ENCODE measurements at regions not wholly inside any gene's neighbourhood (a gene's known extent, or its start where the extent isn't known, plus 50 kb on each side); places are given as distances from the start of the nearest gene placed in this dataset.

- TF ChIP-seq CTCF (IDR thresholded peaks at IDR 0.05), result no peak
- Mint-ChIP-seq H3K4me1 (ENCODE audit: unreplicated experiment) (peaks cover 28% of the 10 kb centered on the region), H3K9me3 (ENCODE audit: unreplicated experiment) (peaks cover 13% of the 10 kb centered on the region), H3K27me3 (ENCODE audit: unreplicated experiment) (no peaks in the 10 kb centered on the region), H3K4me3 (ENCODE audit: unreplicated experiment) (no peak overlapping the region), H3K36me3 (ENCODE audit: unreplicated experiment) (peaks cover 9% of the 10 kb centered on the region), H3K27ac (ENCODE audit: unreplicated experiment) (no peak overlapping the region)
- DNase-seq (ENCODE audit: extremely low spot score, unreplicated experiment), result no peak
Observed at GRCh38 chr2:144323946-144324345, 196.0 kb downstream of the ZEB2 start.

GRCh38 chr2:144322379-144322778, 197.5 kb downstream of the ZEB2 start:
- TF ChIP-seq CTCF (IDR thresholded peaks at IDR 0.05), result no peak
- no peaks in the 10 kb centered on the region for H3K27me3 Mint-ChIP-seq (ENCODE audit: unreplicated experiment)
- peaks cover 13% of the 10 kb centered on the region for H3K9me3 Mint-ChIP-seq (ENCODE audit: unreplicated experiment)
- no peak overlapping the region for H3K27ac Mint-ChIP-seq (ENCODE audit: unreplicated experiment)
- peaks cover 28% of the 10 kb centered on the region for H3K4me1 Mint-ChIP-seq (ENCODE audit: unreplicated experiment)
- H3K36me3 Mint-ChIP-seq (ENCODE audit: unreplicated experiment), result peaks cover 9% of the 10 kb centered on the region
- no peak overlapping the region for H3K4me3 Mint-ChIP-seq (ENCODE audit: unreplicated experiment)
- DNase-seq (ENCODE audit: extremely low spot score, unreplicated experiment), result no peak

GRCh38 chr2:144320491-144320890, 199.4 kb downstream of the ZEB2 start:
- Mint-ChIP-seq H3K27me3 (ENCODE audit: unreplicated experiment) (no peaks in the 10 kb centered on the region), H3K27ac (ENCODE audit: unreplicated experiment) (no peak overlapping the region), H3K4me1 (ENCODE audit: unreplicated experiment) (peaks cover 20% of the 10 kb centered on the region), H3K36me3 (ENCODE audit: unreplicated experiment) (peaks cover 6% of the 10 kb centered on the region), H3K4me3 (ENCODE audit: unreplicated experiment) (no peak overlapping the region), H3K9me3 (ENCODE audit: unreplicated experiment) (peaks cover 13% of the 10 kb centered on the region)
- DNase-seq (ENCODE audit: extremely low spot score, unreplicated experiment), result no peak
- no peak for TF ChIP-seq CTCF (IDR thresholded peaks at IDR 0.05)

GRCh38 chr2:144317071-144317738, 202.7 kb downstream of the ZEB2 start:
- Mint-ChIP-seq H3K36me3 (ENCODE audit: unreplicated experiment) (peaks cover 9% of the 10 kb centered on the region), H3K27me3 (ENCODE audit: unreplicated experiment) (no peaks in the 10 kb centered on the region), H3K4me1 (ENCODE audit: unreplicated experiment) (peaks cover 11% of the 10 kb centered on the region), H3K27ac (ENCODE audit: unreplicated experiment) (no peak overlapping the region), H3K4me3 (ENCODE audit: unreplicated experiment) (no peak overlapping the region), H3K9me3 (ENCODE audit: unreplicated experiment) (peaks cover 17% of the 10 kb centered on the region)
- no peak for TF ChIP-seq CTCF (IDR thresholded peaks at IDR 0.05)
- DNase-seq (ENCODE audit: extremely low spot score, unreplicated experiment), result no peak

GRCh38 chr2:144310889-144311608, 208.9 kb downstream of the ZEB2 start:
- Mint-ChIP-seq H3K27ac (ENCODE audit: unreplicated experiment) (no peak overlapping the region), H3K4me3 (ENCODE audit: unreplicated experiment) (no peak overlapping the region), H3K27me3 (ENCODE audit: unreplicated experiment) (no peaks in the 10 kb centered on the region), H3K4me1 (ENCODE audit: unreplicated experiment) (peaks cover 2% of the 10 kb centered on the region), H3K36me3 (ENCODE audit: unreplicated experiment) (peaks cover 15% of the 10 kb centered on the region), H3K9me3 (ENCODE audit: unreplicated experiment) (peaks cover 17% of the 10 kb centered on the region)
- DNase-seq (ENCODE audit: extremely low spot score, unreplicated experiment), result no peak
- TF ChIP-seq CTCF (IDR thresholded peaks at IDR 0.05), result no peak
